GOT3 (cell line): ENCODE measurements at regions not wholly inside any gene's neighbourhood (a gene's known extent, or its start where the extent isn't known, plus 50 kb on each side); places are given as distances from the start of the nearest gene placed in this dataset.

ENCODE experiments used
- DNase-seq: peaks from one replicate; lab custom pipeline; 2025; ENCODE audit warnings: mixed read lengths; lab: John Stamatoyannopoulos, UW

GRCh38 chr21:24118738-24119459 lies 1488.4 kb downstream of the MRPL39 start:
- no peak for DNase-seq

DNA sequence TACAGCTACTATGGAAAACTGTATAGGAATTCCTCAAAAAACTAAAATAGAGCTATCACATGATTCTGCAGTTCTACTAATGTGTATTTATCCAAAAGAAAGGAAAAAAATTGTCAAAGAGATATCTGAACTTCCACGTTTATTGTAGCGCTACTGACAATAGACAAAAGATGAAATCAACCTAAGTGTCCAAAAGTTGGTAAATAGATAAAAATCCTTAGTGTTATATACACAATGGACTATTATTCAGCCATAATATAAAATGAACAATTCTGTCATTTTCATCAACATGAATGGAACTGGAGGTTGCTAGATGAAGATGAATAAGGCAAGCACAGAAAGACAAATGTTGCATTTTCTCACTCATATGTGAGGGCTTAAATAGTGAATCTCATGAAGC lies 1492.1 kb downstream of the MRPL39 start:
- no peak for DNase-seq

DNA sequence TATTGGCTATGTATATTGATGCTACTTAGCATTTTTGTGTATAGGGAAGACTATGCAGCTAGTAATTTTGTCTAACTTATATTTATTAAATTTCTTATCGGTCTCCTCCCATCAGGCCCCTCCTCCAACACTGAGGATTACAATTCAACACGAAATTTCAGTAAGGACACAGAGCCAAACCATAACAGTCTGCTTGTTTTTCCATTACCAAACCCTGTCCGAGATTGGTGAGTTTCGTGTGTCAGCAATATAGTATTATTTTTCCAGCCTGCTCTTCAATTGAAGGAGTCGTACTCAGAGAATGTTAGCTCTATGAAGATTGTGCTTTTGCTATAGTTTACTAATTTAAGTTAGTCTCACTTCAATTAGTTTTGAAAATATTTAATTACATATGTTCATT lies 1495.3 kb downstream of the MRPL39 start:
- DNase-seq, result no peak

DNA sequence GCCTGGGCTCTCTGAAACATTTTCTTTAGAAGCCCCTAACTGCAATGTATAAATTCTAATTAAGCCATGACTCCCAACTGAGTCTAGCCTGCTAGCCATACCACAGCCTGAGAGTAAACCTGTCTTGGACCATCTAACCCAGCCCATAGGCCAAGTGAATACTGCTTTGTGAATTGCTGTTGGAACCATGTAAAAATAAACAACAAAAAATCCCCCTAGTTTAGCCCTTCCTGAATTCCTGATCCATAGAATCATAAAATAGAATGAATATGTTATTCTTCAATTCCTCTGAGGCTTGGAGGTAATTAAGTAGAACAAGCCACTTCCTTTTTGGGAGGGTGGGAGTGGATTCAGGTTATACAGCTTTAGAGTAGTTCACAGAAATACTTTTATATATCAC lies 1496.4 kb downstream of the MRPL39 start:
- no peak for DNase-seq

GRCh38 chr21:24097181-24097580 lies 1510.1 kb downstream of the MRPL39 start:
- no peak for DNase-seq

GRCh38 chr21:24096651-24097050 lies 1510.6 kb downstream of the MRPL39 start:
- no peak for DNase-seq

- DNase-seq, result no peak
Observed at GRCh38 chr21:24093032-24093431, 1514.2 kb downstream of the MRPL39 start.

DNA sequence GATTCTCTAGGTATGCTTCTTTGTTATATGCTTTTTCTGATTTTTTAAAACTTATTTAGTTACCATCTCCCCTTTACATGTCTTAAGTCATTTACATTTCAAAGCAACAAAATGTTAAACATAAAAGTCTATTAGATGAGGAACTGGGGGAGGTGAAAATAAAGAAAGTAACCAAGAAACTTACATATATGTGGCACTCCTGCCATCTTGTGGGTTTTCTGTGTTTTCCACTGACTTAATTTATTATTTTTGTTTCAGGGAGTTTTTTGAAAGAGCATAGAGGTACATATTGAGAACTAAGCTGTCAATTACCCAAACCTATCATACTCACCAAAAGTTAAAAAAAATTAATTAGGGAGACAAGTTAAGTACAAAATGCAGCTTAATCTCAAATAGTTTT lies 1531.1 kb downstream of the MRPL39 start:
- no peak for DNase-seq

GRCh38 chr21:24055696-24056095 lies 1551.6 kb downstream of the MRPL39 start:
- no peak for DNase-seq

GRCh38 chr21:24050231-24050630 lies 1557.0 kb downstream of the MRPL39 start:
- no peak for DNase-seq

DNA sequence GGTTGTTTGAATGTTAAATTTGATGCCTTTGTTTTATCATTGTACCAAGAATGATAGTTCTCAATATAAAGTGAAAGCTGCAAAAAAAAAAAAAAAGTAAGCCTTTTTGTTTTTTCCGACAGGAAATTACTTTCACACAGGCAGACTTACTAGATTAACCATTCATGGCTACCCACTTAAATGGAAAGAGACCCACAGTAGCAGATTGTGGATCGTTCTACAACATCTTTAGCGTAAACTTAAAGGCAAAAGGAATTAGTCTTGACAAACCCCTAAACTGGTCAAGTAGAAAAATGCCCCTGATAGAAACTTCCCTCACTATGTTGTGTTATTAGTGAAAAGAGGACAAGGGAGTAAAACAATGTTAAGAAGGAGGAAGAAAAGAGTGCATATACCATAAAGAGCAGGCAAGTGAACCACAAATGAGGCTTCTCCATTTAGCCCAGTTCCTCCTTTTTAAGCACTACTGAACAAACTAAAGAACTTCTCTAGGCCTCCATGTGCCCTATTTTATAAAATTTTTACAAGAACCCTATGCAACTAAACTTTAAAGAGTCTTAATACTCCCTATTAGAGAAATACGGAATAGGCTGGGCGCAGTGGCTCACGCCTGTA lies 1560.3 kb downstream of the MRPL39 start:
- DNase-seq, result no peak

DNA sequence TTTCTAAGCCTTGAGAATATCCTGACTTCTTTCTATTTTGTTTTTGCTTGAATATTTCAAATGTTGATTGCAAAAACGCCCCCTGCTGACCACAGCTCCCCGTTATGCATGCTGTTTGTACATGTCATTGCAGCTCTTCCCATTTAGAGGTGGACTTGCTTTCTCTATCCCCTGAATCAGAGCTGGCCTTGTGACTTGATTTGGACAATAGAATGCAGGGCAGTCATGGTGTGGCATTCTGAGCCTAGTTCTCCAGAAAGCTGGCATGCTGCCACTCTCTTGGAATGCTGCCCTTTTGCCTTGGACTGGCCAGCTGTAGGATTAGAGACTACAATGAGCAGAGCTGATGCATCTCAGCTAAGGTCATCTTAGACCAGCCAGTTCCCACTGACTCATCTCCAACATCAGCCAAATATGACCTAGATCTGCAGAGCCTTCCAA lies 1561.5 kb downstream of the MRPL39 start:
- peak; percentile 53 for DNase-seq

GRCh38 chr21:24045373-24045772 lies 1561.9 kb downstream of the MRPL39 start:
- DNase-seq, result no peak

GRCh38 chr21:24042687-24043086 lies 1564.6 kb downstream of the MRPL39 start:
- no peak for DNase-seq

- no peak for DNase-seq
Observed at GRCh38 chr21:24032709-24033232, 1574.5 kb downstream of the MRPL39 start.

GRCh38 chr21:24027396-24027795 lies 1579.9 kb downstream of the MRPL39 start:
- DNase-seq, result no peak

- DNase-seq, result no peak
Observed at GRCh38 chr21:24025101-24025500, 1582.2 kb downstream of the MRPL39 start.

DNA sequence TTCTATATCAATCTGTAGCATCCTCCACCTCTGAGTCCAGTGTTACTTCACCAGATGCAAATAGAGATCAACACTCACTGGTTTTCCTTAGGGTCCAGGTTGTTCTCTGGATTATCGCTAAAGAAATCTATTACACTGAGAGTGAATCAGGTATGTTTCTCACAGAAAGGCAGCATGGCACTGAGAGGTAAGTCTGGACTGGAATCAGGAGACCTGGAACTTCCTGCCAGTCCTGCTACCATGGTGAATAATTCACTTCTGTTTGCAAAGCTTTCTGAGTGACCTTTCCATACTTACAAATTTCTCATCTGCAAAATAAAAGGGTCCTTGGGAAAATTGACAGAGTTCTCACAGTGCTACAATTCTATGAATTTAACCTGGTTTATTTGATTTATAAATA lies 1583.3 kb downstream of the MRPL39 start:
- DNase-seq, result no peak

- DNase-seq, result no peak
Observed at GRCh38 chr21:24023402-24023801, 1583.9 kb downstream of the MRPL39 start.

GRCh38 chr21:24014381-24014780 lies 1592.9 kb downstream of the MRPL39 start:
- no peak for DNase-seq

DNA sequence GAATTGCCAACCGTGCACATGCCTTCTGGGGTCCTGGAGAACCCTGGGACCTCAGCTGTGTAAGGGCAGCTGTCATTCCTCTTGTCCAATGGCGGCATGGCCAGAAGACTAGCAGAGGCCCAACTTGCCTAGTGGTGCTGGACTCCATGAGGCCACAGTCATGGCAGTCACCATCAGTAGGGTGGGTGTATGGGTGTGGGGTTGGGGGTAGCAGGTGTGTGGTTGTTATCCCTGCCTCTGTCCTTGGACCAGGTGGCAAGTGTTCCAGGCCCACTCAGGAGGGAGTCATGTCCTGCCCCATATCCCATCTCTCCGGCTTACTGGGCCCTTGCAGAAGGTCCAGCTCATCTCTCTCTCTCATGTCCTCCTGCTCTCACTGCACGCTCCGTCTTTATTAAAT lies 1596.2 kb downstream of the MRPL39 start:
- DNase-seq, result no peak

DNA sequence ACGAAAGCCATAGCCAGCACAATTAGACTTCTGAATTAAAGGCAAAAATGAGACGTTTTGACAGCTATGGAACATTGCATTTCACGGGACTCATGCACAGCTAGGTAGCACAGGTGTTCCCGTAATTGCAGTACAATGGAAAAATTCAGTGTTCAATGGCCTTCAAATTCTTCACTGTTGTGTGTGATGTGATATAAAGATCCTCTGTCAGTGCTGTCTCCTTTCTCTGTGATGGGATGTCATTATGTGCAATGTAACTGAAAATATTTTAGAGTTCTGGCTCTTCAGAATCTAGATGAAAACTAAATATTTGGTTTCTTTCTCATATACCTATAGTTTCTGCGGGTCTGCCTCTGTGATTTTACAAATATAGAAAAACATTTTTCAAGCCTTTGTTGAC lies 1599.7 kb downstream of the MRPL39 start:
- no peak for DNase-seq

DNA sequence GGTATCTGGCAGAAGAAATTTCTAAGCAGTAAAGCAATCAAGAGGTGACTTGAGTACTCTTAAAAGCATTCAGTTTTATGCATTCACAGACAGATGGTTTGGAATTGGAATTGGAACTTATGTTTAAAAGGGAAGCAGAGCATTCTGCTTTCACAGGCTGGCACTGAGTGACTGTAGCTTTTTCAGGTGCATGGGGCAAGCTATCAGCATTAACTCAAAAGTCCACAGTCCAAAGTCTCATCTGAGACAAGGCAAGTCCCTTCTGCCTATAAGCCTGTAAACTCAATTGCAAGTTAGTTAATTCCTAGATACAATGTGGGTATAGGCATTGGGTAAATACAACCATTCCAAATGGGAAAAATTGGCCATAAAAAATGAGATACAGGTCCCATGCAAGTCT lies 1620.3 kb downstream of the MRPL39 start:
- no peak for DNase-seq

GRCh38 chr21:23986214-23986613 lies 1621.1 kb downstream of the MRPL39 start:
- no peak for DNase-seq
